ENCODE measurements at regions not wholly inside any gene's neighbourhood (a gene's known extent, or its start where the extent isn't known, plus 50 kb on each side); places are given as distances from the start of the nearest gene placed in this dataset.
"Not testable (repeated sequence)": the region's sequence is repeated elsewhere in the genome, so short reads cannot be mapped to it uniquely, and the experiment has no call there.

DNA sequence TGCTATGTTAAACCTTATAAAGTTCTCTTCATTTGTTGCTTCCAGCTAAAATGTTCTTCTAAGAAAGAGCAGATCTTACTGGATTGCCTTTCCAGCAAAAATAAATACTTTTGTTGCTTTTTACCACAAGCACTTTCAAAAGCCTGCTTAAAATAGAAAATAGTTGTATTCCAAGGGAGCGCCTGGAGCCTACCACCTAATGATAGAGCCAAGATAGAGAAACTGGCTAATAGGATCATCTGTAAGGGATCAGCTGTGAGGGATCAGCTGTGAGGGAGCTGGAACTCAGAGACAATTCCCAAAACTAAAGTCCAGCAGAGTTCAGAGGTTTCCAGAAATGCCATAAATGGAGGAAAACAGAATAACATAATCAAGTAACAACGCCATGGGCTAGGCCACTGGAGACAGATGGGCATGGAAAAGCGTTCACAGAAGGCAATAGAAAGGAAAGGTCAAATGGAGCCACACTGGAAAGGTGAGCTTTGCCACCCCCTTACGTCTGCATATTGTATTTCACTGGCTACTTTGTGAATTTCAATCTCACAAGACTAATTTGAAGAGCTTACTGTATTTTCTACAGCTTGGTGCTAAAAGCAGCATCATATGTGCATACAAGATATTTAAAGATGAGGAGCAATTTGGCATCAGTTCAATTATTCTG lies 140.6 kb upstream of the TLE4 start:
- no peak for DNase-seq (ENCODE audit: low read depth, low spot score)

DNA sequence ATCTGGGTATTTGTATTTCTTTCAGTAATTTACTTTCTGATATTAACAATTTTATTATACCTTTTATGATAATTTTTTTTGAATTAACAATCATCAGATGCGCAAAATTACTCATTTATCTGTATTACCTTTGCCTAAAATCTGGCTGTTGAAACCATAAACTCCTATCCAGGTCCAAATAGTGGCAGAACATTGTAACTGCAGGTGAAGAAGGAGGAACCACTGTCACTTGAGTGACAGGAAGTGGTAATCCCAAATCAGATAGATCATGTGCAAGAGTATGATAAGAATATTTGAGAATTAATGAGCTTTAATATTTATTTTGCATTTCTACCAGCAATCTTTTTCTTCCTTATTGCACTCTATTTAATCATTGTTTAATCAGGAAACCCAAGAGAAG lies 139.3 kb upstream of the TLE4 start:
- no peak for DNase-seq (ENCODE audit: low read depth, low spot score)

DNA sequence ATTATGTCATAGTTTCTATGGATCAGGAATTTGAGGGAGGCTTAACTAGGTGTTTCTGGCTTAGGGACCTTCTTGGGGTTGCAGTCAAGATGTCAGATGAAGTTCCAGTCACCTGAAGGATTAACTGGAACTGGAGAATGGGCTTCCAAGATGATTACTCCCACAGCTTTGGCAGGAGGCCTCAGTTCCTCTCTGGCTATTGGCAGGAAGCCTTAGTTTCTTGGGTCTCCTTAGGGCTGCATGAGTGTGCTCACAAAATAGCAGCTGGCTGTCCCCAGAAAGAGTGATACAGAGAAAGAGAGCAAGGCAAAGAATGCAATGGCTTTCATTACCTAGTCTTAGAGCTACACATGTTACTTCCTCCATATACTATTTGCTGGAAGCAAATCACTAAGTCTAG lies 138.1 kb upstream of the TLE4 start:
- DNase-seq (ENCODE audit: low read depth, low spot score), result no peak

DNA sequence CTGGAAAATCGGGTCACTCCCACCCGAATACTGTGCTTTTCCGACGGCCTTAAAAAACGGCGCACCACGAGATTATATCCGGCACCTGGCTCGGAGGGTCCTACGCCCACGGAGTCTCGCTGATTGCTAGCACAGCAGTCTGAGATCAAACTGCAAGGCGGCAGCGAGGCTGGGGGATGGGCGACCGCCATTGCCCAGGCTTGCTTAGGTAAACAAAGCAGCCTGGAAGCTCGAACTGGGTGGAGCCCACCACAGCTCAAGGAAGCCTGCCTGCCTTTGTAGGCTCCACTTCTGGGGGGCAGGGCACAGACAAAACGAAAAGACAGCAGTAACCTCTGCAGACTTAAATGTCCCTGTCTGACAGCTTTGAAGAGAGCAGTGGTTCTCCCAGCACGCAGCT lies 132.5 kb upstream of the TLE4 start:
- not testable (repeated sequence) for DNase-seq (ENCODE audit: low read depth, low spot score)

DNA sequence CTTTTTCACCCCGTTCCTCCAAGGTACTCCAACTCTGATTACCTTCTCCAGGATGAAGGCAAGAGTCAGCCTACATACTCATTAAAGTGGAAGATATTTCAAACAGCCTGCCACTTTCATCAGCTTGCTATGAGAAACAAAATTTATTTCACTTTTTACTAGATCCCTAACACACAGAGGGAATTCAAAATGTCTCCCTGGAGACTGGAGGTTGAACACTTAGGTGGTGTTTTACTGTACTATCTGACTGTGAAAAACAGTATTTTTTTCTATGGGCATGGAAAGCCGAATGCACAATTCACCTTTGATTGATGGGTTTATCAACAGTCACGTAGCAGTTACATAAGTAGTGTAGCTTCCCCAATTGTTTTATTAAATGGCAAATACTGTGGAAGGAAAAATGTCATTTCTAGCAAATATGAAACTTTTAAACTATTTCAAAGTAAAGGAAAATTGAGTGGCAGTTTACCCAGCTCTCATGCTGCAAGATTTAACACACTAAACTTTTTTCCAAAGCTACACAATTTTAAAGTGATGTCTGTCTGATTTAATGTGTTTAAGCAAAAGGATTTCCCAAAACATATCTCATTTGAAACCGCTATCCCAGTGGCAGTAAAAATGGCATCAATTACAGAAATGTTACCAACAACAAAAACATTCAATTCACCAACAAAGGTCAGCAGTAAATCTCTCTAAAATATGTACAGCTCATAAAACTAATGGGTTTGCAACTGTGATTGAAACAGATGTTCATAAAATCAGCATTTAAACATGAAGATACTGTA lies 125.0 kb upstream of the TLE4 start:
- no peak for DNase-seq (ENCODE audit: low read depth, low spot score)

DNA sequence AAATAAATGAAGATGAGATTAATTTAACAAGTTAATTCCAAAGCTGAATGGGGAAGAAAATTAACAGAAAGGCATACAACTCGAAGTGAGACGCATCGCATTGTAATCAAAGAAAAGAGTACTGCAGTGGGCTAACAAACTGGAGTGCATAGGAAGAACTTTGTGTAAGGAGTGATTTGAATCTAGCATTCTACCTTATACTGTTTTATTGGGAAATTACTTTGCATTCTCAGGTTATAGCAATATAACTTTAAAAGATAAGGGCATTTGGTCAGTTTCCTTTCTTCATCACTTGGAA lies 124.5 kb upstream of the TLE4 start:
- DNase-seq (ENCODE audit: low read depth, low spot score), result no peak

DNA sequence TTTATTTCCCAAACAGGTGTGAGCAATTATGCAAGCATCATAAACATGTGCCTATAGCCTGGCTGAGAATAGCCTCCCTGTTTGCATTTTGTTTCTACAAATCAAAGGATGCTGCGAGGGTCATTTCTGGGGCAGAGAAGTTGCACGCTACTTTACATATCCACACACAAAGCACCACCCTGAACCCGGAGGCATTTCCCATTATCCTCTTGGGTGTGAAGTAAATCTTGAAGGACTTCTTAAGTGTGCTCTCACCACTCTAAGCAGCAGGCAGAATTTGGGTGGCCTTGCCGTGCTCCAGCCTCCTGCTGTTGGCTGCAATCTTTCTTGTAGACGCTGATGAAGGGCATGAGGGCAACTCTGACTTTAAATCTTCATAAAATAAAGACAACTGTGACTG lies 124.0 kb upstream of the TLE4 start:
- no peak for DNase-seq (ENCODE audit: low read depth, low spot score)

DNA sequence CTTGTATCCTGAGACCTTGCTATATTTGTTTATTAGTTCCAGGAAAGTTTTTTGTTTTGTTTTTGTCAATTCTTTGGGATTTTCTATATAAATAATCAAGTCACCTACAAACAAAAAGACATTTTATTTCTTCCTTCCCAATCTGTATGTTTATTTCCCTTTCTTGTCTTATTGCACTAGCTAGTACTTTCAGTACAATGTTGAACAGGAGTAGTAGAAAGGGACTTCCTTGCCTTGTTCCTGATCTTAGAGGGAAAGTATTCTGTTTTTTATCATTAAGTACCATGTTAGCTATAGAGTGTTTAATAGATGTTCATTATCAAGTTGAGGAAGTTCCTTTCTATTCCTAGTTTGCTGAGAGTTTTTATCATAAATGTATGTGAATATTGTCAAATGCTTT lies 119.5 kb upstream of the TLE4 start:
- no peak for DNase-seq (ENCODE audit: low read depth, low spot score)

DNA sequence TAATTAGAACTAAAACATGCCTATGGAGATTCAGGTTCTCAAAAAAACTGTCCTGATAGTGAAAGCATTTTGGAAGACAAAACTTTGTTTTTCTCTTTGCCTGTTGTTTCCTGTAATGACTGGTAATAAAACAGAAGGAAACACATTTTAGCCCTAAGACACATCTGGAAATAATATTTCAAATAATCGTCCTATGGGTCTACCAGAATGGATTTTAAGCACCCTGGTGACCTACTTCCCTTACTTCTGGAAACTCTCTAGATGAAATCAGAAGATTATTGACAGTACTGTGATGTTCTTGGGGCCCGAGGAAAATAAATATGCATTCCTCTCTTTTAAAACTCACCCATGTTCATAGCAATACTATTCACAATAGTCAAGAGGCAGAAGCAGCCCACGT lies 110.1 kb upstream of the TLE4 start:
- DNase-seq (ENCODE audit: low read depth, low spot score), result no peak

DNA sequence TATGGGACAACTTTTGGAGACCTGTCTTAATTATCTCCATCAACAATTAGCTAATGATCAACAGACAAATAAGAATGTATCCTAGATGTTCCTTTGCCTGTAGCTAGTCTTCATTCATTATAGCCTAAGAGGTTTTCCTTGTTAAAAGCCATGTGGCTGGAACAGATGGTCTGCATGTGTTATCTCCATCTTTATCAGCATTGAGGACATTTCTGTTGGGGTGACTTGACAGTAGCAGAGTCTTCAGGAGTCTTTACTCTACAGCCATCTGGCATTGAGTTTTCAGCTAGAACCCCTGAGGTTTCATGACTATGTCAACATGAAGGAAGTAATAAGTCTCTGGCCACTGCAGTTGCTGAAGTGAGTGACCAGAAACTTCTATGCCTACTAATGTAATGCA lies 106.6 kb upstream of the TLE4 start:
- no peak for DNase-seq (ENCODE audit: low read depth, low spot score)

DNA sequence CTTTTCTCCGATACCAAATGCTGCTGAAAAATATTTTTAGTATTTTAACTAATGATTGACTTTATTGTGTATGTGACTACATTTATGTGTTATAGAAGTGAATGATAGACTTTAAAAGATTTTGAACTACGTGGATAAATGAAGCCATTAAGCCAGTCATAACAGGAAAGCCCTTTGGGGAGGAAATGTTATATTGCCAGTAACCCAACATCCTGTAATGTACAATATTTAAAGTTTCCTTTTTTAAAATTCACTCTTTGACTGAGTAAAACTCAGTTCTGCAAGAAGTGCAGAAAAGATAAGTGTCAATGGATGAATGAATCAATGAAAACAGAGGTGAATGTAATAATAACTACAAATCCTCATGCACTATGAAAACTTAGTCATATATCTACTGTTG lies 102.6 kb upstream of the TLE4 start:
- DNase-seq (ENCODE audit: low read depth, low spot score), result no peak

DNA sequence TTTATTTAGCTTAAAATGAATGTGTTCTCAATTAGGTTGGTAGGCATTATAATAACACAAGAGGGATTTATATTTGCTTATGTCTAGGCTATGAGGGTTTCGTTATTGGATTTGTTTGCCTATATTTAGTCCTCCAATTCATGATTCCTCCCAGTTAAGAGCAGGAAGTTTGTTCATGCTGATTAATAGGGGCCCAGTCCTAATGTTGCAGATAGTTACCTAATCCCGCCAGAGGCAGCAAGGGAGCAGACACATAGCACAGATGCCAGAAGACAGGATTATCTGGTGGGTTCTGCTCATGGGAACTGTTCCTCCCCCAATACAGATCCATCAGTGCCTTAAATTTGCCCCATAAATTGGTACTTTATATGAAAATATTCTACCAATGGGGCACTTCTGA lies 100.8 kb upstream of the TLE4 start:
- no peak for DNase-seq (ENCODE audit: low read depth, low spot score)

DNA sequence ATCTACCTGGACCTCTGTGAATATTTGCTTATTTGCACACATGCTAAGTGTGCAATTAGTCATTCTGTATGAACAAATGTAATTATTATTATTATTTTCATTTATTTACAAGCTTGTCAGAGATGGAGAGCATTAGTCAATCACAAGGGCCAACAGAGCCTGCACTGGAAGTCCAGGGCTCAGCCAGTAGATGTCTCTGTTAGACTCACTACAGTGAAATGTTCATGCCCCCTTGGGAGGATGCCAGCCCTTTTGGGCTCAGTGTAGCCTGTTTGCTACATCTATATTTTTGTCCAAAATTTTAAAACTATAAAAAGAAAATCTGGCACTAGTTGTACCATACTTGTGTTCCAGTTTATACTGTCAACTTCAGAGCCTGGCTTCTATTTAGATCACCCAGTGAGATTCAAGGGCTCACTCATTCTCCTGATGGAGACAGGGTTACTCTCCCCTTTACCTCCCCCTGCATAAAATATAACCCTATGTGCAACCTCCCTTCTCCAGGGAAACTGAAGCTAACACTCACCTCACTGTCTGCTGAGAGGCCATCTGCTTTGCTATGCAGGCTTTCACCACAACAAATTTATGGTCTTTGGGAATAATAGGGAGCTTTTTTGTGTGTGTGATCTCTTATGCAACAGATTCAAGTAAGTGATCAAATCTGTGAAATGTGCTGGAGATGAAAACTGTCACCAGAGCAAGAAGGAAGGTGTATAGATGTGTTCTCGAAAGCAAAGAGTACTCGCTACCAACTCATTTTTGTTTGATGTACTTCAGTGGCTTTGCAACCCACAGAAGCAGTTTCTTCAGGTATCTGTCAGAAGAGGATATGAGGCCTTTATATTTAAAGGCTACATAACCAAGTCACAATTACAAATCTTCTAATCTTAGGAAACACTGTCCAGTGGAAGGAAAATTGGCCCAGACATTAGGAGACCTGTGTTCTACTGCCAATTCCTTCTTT lies 99.9 kb upstream of the TLE4 start:
- DNase-seq (ENCODE audit: low read depth, low spot score), result peak; percentile 64

DNA sequence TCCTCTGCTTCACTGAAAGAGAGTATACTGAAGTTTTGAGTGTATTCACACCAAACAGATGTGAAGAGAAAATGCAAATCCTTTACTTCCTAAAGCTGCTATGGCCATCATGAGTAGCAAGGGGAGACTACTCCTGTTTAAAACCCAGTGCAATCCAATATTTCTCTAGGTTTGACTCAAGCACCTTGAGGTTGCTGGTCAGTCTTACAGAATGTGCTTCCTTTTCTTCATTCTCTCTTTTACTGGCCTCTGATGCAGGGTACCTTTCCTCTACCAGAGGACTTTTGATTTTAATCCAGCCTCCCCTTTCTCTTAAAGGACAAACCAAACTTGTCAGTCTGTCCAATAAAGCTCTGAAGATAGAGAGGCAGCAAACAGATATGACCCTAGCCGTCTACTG lies 98.1 kb upstream of the TLE4 start:
- no peak for DNase-seq (ENCODE audit: low read depth, low spot score)

DNA sequence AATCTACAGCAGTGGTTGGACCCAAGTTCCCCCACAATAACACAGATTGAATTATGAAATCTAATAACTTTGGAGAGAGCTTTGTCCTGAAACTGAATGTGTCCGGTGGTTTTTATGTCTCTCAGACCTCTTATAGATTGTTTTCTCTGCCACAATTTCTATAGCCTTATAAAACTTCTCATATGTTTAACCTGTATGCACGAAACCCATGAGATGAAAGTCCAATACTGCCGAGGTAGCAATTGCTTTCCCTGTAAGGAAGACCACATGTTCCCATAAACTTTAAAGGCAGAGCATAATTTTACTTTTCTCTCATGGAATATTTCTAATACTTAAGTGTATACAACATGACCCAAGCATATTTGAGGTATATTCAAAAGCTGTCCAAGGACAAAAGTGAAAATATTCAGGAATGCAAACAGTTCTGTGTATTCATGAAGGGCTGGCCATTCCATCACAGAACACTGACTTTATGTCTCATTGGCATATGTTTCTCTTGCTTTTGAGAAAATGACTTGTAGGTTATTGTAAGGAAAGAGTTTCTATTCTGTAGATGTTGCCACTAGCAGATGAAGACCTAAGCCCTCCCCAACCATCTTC lies 94.4 kb upstream of the TLE4 start:
- no peak for DNase-seq (ENCODE audit: low read depth, low spot score)

DNA sequence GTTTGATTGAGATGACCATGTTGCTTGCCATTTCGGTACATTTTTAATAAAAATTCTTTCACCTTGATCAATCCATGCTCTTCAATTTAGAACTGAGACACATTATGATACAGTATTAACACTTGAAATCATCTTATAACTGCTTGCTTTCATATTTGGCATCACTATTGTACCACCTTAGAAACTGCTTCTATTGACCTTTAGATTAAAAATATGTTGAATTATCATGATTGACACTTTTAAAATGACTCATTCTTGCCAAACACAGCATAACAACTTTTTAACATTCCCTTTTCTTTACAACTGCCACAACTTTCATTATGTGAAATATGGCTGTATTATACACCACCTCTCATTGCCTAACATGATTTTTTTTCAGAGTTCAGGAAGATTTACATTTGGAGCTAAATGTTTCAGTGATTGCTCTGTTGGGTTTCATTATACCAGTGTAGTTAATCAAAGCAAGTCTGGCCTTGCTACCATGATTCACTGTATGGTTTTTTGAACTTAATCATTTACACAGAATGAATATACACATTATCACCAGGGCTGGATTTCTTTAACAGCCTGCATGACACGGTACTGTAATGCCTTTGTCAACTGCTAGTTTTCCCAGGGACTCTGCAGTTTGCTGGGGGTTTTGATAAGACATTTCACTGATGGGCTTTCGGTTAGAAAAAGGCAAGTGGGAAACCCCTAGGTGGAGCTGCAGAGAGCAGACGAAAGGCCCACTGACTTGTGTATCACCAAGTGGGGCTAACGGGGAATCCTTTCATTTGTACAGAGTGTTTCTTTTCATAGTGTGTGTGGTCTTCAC lies 93.6 kb upstream of the TLE4 start:
- DNase-seq (ENCODE audit: low read depth, low spot score), result no peak

DNA sequence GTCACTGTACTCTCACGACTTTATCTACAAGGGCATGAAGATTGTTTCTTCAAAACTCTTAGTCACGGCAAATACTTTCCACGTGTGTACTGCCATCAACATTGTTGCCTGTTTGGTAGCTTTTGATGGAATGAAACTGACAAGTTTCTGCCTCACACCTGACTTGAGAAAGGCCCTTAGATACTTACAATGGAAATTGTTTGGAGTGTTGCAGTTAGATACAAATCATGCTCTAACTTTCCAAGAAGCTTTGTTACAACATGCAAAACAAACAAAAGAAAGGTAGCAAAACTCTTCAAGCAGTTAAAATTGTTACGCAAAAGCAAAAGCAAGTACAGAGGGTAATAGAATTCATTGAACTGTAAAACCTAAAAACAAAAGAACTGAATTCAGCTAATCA lies 91.1 kb upstream of the TLE4 start:
- no peak for DNase-seq (ENCODE audit: low read depth, low spot score)

DNA sequence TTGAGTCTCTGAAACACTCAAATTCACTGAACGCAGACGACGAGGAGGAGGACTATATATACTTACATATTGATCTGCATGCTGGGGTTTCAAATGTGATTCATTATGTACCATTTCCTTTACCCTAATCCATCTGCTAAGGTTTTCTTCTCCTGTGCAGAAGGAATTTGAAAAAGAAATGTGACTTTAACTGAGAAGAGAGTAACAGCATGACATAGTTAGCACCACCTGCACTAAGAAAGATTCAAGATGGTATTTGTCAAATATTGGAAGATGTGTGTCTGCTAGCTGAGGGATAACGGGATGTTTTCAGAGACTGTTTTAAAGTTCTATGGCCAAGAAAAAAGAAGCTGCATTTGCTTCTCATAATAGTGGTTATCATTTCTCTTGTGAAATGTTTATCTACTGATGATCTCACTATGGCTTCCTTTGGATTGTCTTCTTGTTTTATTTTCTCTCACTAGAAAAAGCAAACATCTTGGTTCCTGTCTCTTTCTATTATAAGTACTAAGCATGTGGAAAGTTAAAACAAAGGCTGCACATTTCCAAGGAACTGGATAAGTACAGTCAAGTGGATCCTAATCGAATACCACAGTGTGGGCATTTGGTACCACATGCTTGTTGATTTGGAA lies 89.8 kb upstream of the TLE4 start:
- no peak for DNase-seq (ENCODE audit: low read depth, low spot score)

DNA sequence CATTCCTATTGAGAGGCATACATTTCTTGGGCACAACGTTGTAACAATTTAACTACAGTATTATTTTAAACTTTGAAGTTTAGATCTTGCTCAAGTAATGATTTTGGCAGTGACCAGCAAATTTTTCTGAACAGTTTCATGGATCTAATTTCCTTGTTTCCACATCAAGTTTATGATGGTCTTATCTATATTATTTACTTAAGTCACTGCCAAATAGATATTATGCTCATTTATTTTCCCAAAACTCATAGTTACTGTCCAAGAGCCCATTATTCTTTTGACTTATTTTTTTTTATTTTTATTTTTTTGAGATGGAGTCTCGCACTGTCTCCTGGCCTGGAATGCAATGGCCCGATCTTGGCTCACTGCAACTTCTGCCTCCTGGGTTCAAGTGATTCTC lies 86.5 kb upstream of the TLE4 start:
- DNase-seq (ENCODE audit: low read depth, low spot score), result no peak

DNA sequence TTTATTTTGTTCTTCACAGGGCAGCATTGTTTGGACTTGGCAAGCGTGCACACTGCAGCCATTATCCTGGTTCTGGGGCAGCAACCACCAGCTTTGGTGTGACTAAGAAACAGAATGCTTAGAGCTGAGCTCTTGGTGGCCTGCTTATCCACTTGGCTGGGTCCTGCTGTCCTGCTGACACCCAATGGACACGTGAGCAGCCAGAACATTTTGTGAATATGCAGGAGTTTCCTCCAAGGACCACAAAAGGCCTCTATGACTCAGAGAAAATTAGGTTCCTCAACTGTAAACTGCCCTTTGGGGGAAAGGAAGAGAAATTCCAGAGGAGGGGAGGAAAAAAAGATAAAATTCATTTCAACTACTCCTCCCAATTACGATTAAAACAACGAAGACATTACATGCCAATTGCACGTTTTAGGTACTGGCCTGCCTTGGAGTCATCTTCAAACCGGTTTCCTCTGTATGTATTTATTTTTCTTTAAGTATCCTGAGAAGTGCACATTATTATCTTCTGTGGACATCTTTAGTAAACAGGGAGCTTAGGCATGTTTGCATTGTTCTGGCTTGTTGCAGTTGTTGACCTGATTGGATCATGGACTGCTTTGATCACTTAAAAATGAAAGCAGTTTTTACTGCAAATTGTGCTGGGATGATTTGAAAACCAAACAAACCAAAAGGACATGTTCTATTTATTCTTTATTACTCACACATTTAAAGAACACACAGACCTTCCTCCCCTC lies 82.3 kb upstream of the TLE4 start:
- DNase-seq (ENCODE audit: low read depth, low spot score), result peak; percentile 77
